ENCODE measurements at regions not wholly inside any gene's neighbourhood (a gene's known extent, or its start where the extent isn't known, plus 50 kb on each side); places are given as distances from the start of the nearest gene placed in this dataset.

DNA sequence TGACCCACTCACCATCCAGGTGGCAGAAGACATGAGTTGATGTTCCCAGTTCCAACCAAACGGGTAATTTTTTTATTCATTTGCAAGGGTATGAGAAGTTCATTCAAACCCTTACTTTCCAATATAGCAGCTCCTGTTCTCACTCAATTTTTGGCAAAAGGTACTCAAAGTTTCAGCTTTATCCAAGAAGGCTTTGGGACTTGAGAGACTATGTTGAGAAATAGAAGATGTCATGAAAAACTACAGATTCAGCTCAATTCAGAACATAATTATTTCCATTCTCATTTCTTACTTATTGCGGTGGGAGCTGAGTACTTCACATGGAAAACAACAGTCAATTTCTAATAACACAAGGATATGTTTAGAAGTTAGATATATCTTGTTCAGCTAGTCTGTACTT lies 162.3 kb downstream of the FNDC1 start:
- Histone ChIP-seq H3K4me1 (ENCODE audit: control insufficient read depth, low read length) (no peaks in the 10 kb centered on the region), H3K4me3 (ENCODE audit: low read length) (no peak overlapping the region), H3K79me2 (ENCODE audit: control insufficient read depth, low read length) (no peaks in the 10 kb centered on the region), H3K27ac (ENCODE audit: low read depth, low read length) (no peak overlapping the region), H3K9me3 (ENCODE audit: control insufficient read depth, insufficient read depth, low read length) (no peaks in the 10 kb centered on the region), H3K36me3 (ENCODE audit: control insufficient read depth, low read length) (no peaks in the 10 kb centered on the region), H3K9me2 (replicated peaks; ENCODE audit: control insufficient read depth, low read length) (no peaks in the 10 kb centered on the region), H3F3A (ENCODE audit: control insufficient read depth, insufficient read depth) (no peaks in the 10 kb centered on the region), H3K27me3 (ENCODE audit: control insufficient read depth, low read length) (no peaks in the 10 kb centered on the region), H3K4me2 (ENCODE audit: low read length) (no peak overlapping the region), H4K20me1 (ENCODE audit: control insufficient read depth, insufficient read depth, low read depth, low read length) (no peaks in the 10 kb centered on the region)
- TF ChIP-seq, protein P1, sequence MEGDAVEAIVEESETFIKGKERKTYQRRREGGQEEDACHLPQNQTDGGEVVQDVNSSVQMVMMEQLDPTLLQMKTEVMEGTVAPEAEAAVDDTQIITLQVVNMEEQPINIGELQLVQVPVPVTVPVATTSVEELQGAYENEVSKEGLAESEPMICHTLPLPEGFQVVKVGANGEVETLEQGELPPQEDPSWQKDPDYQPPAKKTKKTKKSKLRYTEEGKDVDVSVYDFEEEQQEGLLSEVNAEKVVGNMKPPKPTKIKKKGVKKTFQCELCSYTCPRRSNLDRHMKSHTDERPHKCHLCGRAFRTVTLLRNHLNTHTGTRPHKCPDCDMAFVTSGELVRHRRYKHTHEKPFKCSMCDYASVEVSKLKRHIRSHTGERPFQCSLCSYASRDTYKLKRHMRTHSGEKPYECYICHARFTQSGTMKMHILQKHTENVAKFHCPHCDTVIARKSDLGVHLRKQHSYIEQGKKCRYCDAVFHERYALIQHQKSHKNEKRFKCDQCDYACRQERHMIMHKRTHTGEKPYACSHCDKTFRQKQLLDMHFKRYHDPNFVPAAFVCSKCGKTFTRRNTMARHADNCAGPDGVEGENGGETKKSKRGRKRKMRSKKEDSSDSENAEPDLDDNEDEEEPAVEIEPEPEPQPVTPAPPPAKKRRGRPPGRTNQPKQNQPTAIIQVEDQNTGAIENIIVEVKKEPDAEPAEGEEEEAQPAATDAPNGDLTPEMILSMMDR (IDR thresholded peaks at IDR 0.05; ENCODE audit: low read depth, low read length, poor library complexity, severe bottlenecking) = no peak
- TF ChIP-seq EZH2phosphoT487 (IDR thresholded peaks at IDR 0.05; ENCODE audit: borderline replicate concordance, low read length) = no peak

DNA sequence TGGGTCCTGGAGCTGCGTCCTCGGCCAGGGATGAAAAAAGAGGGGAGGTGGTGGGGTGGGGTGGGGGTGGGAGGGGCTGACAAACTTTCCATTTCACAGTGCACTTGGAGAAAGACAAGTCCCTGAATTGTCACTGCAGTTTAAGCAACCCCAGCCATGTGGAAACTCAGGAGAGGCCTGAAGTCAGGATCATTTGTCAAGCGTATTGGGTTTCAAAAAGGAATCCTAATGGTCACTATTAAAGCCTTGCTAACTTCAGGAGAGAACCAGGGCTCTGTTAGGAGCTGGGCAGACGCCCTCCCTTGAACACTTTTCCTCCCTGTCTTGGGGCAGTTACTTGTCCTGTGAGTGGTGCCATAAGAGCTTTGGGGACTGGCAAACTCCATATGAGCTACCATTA lies 159.9 kb downstream of the FNDC1 start:
- H3K4me3 ChIP-seq (ENCODE audit: low read length) = no peak overlapping the region
- no peaks in the 10 kb centered on the region for H3K9me3 ChIP-seq (ENCODE audit: control insufficient read depth, insufficient read depth, low read length)
- no peaks in the 10 kb centered on the region for H3K27me3 ChIP-seq (ENCODE audit: control insufficient read depth, low read length)
- no peaks in the 10 kb centered on the region for H3F3A ChIP-seq (ENCODE audit: control insufficient read depth, insufficient read depth)
- H3K9me2 ChIP-seq (replicated peaks; ENCODE audit: control insufficient read depth, low read length) = no peaks in the 10 kb centered on the region
- H3K27ac ChIP-seq (ENCODE audit: low read depth, low read length) = no peak overlapping the region
- H3K36me3 ChIP-seq (ENCODE audit: control insufficient read depth, low read length) = no peaks in the 10 kb centered on the region
- no peaks in the 10 kb centered on the region for H3K4me1 ChIP-seq (ENCODE audit: control insufficient read depth, low read length)
- no peak overlapping the region for H3K4me2 ChIP-seq (ENCODE audit: low read length)
- H4K20me1 ChIP-seq (ENCODE audit: control insufficient read depth, insufficient read depth, low read depth, low read length) = no peaks in the 10 kb centered on the region
- TF ChIP-seq, protein P1 (IDR thresholded peaks at IDR 0.05; ENCODE audit: low read depth, low read length, poor library complexity, severe bottlenecking) = no peak
- no peak for TF ChIP-seq EZH2phosphoT487 (IDR thresholded peaks at IDR 0.05; ENCODE audit: borderline replicate concordance, low read length)
- H3K79me2 ChIP-seq (ENCODE audit: control insufficient read depth, low read length) = no peaks in the 10 kb centered on the region

DNA sequence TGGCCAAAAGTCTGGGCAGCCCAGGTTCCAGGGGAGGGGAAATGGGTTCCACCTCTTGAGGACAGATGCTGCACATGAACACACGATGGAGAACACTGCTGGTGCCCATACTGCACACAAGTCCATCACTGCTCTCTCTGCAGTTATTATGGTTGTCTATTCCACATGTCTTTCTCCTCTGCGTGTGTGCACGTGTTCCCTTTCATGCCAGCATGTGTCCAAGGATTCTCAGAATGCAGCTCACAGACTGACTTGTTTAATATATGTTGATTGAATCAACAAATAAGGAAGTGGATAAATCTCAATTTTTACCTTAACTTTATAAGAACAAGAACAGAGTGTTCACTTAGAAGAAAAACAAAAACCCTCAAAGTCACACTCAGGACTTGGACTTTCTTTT lies 158.9 kb downstream of the FNDC1 start:
- Histone ChIP-seq H3F3A (ENCODE audit: control insufficient read depth, insufficient read depth) (no peaks in the 10 kb centered on the region), H3K27ac (ENCODE audit: low read depth, low read length) (no peak overlapping the region), H3K79me2 (ENCODE audit: control insufficient read depth, low read length) (no peaks in the 10 kb centered on the region), H4K20me1 (ENCODE audit: control insufficient read depth, insufficient read depth, low read depth, low read length) (no peaks in the 10 kb centered on the region), H3K9me2 (replicated peaks; ENCODE audit: control insufficient read depth, low read length) (no peaks in the 10 kb centered on the region), H3K36me3 (ENCODE audit: control insufficient read depth, low read length) (no peaks in the 10 kb centered on the region), H3K27me3 (ENCODE audit: control insufficient read depth, low read length) (no peaks in the 10 kb centered on the region), H3K9me3 (ENCODE audit: control insufficient read depth, insufficient read depth, low read length) (no peaks in the 10 kb centered on the region), H3K4me1 (ENCODE audit: control insufficient read depth, low read length) (no peaks in the 10 kb centered on the region), H3K4me2 (ENCODE audit: low read length) (no peak overlapping the region), H3K4me3 (ENCODE audit: low read length) (no peak overlapping the region)
- no peak for TF ChIP-seq EZH2phosphoT487 (IDR thresholded peaks at IDR 0.05; ENCODE audit: borderline replicate concordance, low read length)
- TF ChIP-seq, protein P1 (IDR thresholded peaks at IDR 0.05; ENCODE audit: low read depth, low read length, poor library complexity, severe bottlenecking) = no peak

DNA sequence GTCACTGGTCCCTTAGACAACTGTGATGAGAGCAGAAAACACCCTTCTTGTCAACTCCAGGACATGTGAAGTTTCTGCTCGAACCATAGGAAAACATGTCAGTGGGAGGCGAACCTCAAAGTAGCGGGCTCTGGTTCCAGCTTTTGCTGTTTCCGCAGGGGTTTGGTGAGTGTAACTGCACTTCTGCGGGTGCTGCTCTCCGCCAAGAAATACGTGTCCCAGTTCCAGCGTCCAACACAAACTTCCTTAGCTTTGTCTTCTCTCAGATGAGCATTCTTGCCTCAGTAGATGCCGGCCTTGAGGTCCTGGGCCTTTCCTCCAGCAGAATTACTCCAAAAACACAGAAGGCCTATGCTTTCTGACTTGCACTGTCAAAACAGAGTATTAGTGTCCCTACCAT lies 156.3 kb downstream of the FNDC1 start:
- Histone ChIP-seq H3K9me2 (replicated peaks; ENCODE audit: control insufficient read depth, low read length) (no peaks in the 10 kb centered on the region), H3K36me3 (ENCODE audit: control insufficient read depth, low read length) (no peaks in the 10 kb centered on the region)
- TF ChIP-seq EZH2phosphoT487 (IDR thresholded peaks at IDR 0.05; ENCODE audit: borderline replicate concordance, low read length) = no peak
- TF ChIP-seq, protein P1 (IDR thresholded peaks at IDR 0.05; ENCODE audit: low read depth, low read length, poor library complexity, severe bottlenecking) = no peak

More for the DNA sequence above, 156.3 kb downstream of the FNDC1 start:
- H4K20me1 ChIP-seq (ENCODE audit: control insufficient read depth, insufficient read depth, low read depth, low read length) = no peaks in the 10 kb centered on the region
- no peaks in the 10 kb centered on the region for H3F3A ChIP-seq (ENCODE audit: control insufficient read depth, insufficient read depth)
- no peaks in the 10 kb centered on the region for H3K79me2 ChIP-seq (ENCODE audit: control insufficient read depth, low read length)
- no peaks in the 10 kb centered on the region for H3K4me1 ChIP-seq (ENCODE audit: control insufficient read depth, low read length)
- H3K27ac ChIP-seq (ENCODE audit: low read depth, low read length) = no peak overlapping the region
- H3K9me3 ChIP-seq (ENCODE audit: control insufficient read depth, insufficient read depth, low read length) = no peaks in the 10 kb centered on the region
- H3K27me3 ChIP-seq (ENCODE audit: control insufficient read depth, low read length) = peaks cover 5% of the 10 kb centered on the region; the same call in 1 of the 2 replicates
- H3K4me3 ChIP-seq (ENCODE audit: low read length) = no peak overlapping the region
- H3K4me2 ChIP-seq (ENCODE audit: low read length) = no peak overlapping the region
